ENCODE measurements at regions not wholly inside any gene's neighbourhood (a gene's known extent, or its start where the extent isn't known, plus 50 kb on each side); places are given as distances from the start of the nearest gene placed in this dataset.
A peak's percentile ranks its signal among the peaks of the same experiment; 100 is the strongest.
"Not testable (repeated sequence)": the region's sequence is repeated elsewhere in the genome, so short reads cannot be mapped to it uniquely, and the experiment has no call there.

GRCh38 chr12:69136931-69137613, 102.3 kb upstream of the CPSF6 start:
- no peak for DNase-seq

- DNase-seq, result no peak
Observed at GRCh38 chr12:69141074-69141473, 98.3 kb upstream of the CPSF6 start.

GRCh38 chr12:69149270-69149669, 90.1 kb upstream of the CPSF6 start:
- no peak for DNase-seq

- DNase-seq, result no peak
Observed at GRCh38 chr12:69150083-69150795, 89.1 kb upstream of the CPSF6 start.

GRCh38 chr12:69150796-69151127, 88.6 kb upstream of the CPSF6 start:
- DNase-seq, result no peak

GRCh38 chr12:69151254-69151764, 88.1 kb upstream of the CPSF6 start:
- no peak for DNase-seq

- peak; percentile 77 to 83 for DNase-seq
Observed at GRCh38 chr12:69154585-69155363, 84.6 kb upstream of the CPSF6 start.

- peak; percentile 87 to 91 for DNase-seq
Observed at GRCh38 chr12:69157023-69157655, 82.2 kb upstream of the CPSF6 start.

- no peak for DNase-seq
Observed at GRCh38 chr12:69161829-69162228, 77.5 kb upstream of the CPSF6 start.

GRCh38 chr12:69163681-69164362, 75.5 kb upstream of the CPSF6 start:
- DNase-seq, result no peak

- DNase-seq, result no peak
Observed at GRCh38 chr12:69167648-69168165, 71.7 kb upstream of the CPSF6 start.

- no peak for DNase-seq
Observed at GRCh38 chr12:69168363-69168762, 71.0 kb upstream of the CPSF6 start.

- DNase-seq, result no peak
Observed at GRCh38 chr12:69168828-69169227, 70.5 kb upstream of the CPSF6 start.

GRCh38 chr12:69170293-69170692, 69.1 kb upstream of the CPSF6 start:
- DNase-seq, result no peak

GRCh38 chr12:69171881-69172280, 67.5 kb upstream of the CPSF6 start:
- DNase-seq, result no peak

GRCh38 chr12:69172491-69172890, 66.9 kb upstream of the CPSF6 start:
- DNase-seq, result no peak

- DNase-seq, result no peak
Observed at GRCh38 chr12:69173368-69173767, 66.0 kb upstream of the CPSF6 start.

- no peak for DNase-seq
Observed at GRCh38 chr12:69179786-69180185, 59.6 kb upstream of the CPSF6 start.

- not testable (repeated sequence) for DNase-seq
Observed at GRCh38 chr12:69187572-69187971, 51.8 kb upstream of the CPSF6 start.

- DNase-seq, result peak in 1 of 2 experiments; percentile 6
Observed at GRCh38 chr12:69189378-69189978, 49.9 kb upstream of the CPSF6 start.

Data from Kasumi-1 (cell line).